Natural killer cell (primary cell): ENCODE measurements at regions not wholly inside any gene's neighbourhood (a gene's known extent, or its start where the extent isn't known, plus 50 kb on each side); places are given as distances from the start of the nearest gene placed in this dataset.

Experiments
- ATAC-seq, 3 donors: fragments of 150-1000 bp in 2 of 3; fragments of 200-7000 bp in 1 of 3; cut with Tn5 transposase; 1 replicate in 1 of 3; 2 replicates in 2 of 3; pipeline ENCODE4 v1.10.0; 2021; ENCODE audit warnings: mild to moderate bottlenecking in 2 of 3, moderate library complexity in 2 of 3
- DNase-seq, 2 donors: peaks; one replicate each; pipeline versions ENCODE4 v3.0.0 to v3.0.0-alpha.2; 2013 to 2021; ENCODE audit warnings: mixed read lengths in 1 of 2
- H3K27ac ChIP-seq: one replicate; pipeline ENCODE4 v1.5.1; 2013; ENCODE audit warnings: mild to moderate bottlenecking, low read length
- H3K27me3 ChIP-seq: one replicate; pipeline ENCODE4 v1.6.1; 2013; ENCODE audit warnings: low read length; ENCODE audit not compliant: control insufficient read depth, insufficient read depth
- H3K36me3 ChIP-seq: one replicate; pipeline ENCODE4 v1.6.1; 2013; ENCODE audit warnings: low read length; ENCODE audit not compliant: control insufficient read depth, insufficient read depth
- H3K4me1 ChIP-seq: one replicate; pipeline ENCODE4 v1.6.1; 2013; ENCODE audit warnings: low read length; ENCODE audit not compliant: control insufficient read depth, insufficient read depth
- H3K4me3 ChIP-seq: one replicate; pipeline ENCODE4 v1.5.1; 2013; ENCODE audit warnings: low read length
- H3K9me3 ChIP-seq: one replicate; pipeline ENCODE4 v1.6.1; 2013; ENCODE audit warnings: low read length; ENCODE audit not compliant: control insufficient read depth, insufficient read depth
- H3K27ac Mint-ChIP-seq, 2 donors: one replicate each; pipeline ENCODE4 v1.8.0; 2022; ENCODE audit warnings: mild to moderate bottlenecking in 2 of 2, mixed read lengths in 2 of 2, moderate library complexity in 1 of 2
- H3K27me3 Mint-ChIP-seq, 2 donors: one replicate each; pipeline ENCODE4 v1.8.0; 2022; ENCODE audit warnings: low read depth in 2 of 2, mixed read lengths in 2 of 2
- H3K36me3 Mint-ChIP-seq: one replicate; pipeline ENCODE4 v1.8.0; 2022; ENCODE audit warnings: mixed read lengths
- H3K4me1 Mint-ChIP-seq, 2 donors: one replicate each; pipeline ENCODE4 v1.8.0; 2022; ENCODE audit warnings: mixed read lengths in 2 of 2
- H3K4me3 Mint-ChIP-seq: one replicate; pipeline ENCODE4 v1.8.0; 2022; ENCODE audit warnings: mild to moderate bottlenecking, moderate library complexity, mixed read lengths
- H3K9me3 Mint-ChIP-seq, 2 donors: one replicate each; pipeline ENCODE4 v1.8.0; 2022; ENCODE audit warnings: mixed read lengths in 2 of 2
- WGBS: methylation state at CpG from one replicate; pipeline ENCODE4 v1.1.7; 2013; ENCODE audit warnings: missing lambda C conversion rate; ENCODE audit not compliant: insufficient coverage; 5-methylcytosine and 5-hydroxymethylcytosine counted together
- intact Hi-C: fragments of 100-400 bp; cut with micrococcal nuclease; formaldehyde crosslinking; loops from one replicate; pipeline ENCODE4 v1.14.2; 2022
- TF ChIP-seq, protein P1 (sequence below): fragments of 200-600 bp; IDR thresholded peaks from one replicate; pipeline ENCODE4 v1.8.0; 2022; ENCODE audit warnings: antibody characterized with exemption

DNA sequence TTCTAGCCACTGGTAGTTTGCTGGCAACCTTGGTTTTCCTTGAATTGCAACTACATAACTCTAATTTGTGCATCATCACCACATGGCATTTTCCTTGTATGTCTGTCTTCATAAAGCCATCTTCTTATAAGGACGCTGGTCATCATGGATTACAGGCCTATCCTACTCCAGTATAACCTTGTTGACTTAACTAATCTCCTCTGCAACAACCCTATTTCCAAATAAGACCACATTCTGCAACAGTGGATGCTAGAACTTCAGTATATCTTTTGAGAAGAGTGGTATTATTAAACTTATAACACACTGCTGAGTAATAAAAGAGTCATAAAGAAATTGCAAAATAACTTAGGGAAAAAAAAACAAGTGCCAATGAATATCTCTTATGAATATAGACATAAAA, 511.8 kb upstream of the FOXG1 start:
- DNase-seq = no peak
- H3K4me3 Mint-ChIP-seq = no peak overlapping the region
- intact Hi-C loops = no loop called here
- H3K9me3 Mint-ChIP-seq = peaks cover 7 to 9% of the 10 kb centered on the region in 2 donors
- TF ChIP-seq, protein P1, sequence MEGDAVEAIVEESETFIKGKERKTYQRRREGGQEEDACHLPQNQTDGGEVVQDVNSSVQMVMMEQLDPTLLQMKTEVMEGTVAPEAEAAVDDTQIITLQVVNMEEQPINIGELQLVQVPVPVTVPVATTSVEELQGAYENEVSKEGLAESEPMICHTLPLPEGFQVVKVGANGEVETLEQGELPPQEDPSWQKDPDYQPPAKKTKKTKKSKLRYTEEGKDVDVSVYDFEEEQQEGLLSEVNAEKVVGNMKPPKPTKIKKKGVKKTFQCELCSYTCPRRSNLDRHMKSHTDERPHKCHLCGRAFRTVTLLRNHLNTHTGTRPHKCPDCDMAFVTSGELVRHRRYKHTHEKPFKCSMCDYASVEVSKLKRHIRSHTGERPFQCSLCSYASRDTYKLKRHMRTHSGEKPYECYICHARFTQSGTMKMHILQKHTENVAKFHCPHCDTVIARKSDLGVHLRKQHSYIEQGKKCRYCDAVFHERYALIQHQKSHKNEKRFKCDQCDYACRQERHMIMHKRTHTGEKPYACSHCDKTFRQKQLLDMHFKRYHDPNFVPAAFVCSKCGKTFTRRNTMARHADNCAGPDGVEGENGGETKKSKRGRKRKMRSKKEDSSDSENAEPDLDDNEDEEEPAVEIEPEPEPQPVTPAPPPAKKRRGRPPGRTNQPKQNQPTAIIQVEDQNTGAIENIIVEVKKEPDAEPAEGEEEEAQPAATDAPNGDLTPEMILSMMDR = no peak
- H3K27me3 Mint-ChIP-seq = no peaks in the 10 kb centered on the region
- peaks cover 20% of the 10 kb centered on the region for H3K9me3 ChIP-seq
- no peaks in the 10 kb centered on the region for H3K4me1 Mint-ChIP-seq
- no peak overlapping the region for H3K4me3 ChIP-seq
- WGBS = 69% methylated on average over 1 of the region's 1 CpG
- no peaks in the 10 kb centered on the region for H3K36me3 ChIP-seq
- ATAC-seq = no peak
- H3K27ac Mint-ChIP-seq = no peak overlapping the region
- H3K27ac ChIP-seq = no peak overlapping the region
- no peaks in the 10 kb centered on the region for H3K36me3 Mint-ChIP-seq
- no peaks in the 10 kb centered on the region for H3K27me3 ChIP-seq
- H3K4me1 ChIP-seq = no peaks in the 10 kb centered on the region

DNA sequence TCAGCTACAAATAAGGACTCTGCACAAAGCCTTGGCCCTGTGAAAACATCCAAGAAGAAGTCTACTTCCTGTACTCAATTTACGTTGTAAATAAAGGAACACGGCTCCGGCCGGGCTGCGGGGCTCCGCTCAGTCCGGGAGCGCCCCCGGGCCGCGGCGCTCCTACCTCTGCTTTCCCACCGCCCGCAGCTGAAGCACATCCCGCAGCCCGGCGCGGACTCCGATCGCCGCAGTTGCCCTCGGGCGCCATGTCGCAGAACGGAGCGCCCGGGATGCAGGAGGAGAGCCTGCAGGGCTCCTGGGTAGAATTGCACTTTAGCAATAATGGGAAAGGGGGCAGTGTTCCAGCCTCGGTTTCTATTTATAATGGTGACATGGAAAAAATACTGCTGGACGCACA, 502.3 kb upstream of the FOXG1 start:
- no peaks in the 10 kb centered on the region for H3K4me1 Mint-ChIP-seq

DNA sequence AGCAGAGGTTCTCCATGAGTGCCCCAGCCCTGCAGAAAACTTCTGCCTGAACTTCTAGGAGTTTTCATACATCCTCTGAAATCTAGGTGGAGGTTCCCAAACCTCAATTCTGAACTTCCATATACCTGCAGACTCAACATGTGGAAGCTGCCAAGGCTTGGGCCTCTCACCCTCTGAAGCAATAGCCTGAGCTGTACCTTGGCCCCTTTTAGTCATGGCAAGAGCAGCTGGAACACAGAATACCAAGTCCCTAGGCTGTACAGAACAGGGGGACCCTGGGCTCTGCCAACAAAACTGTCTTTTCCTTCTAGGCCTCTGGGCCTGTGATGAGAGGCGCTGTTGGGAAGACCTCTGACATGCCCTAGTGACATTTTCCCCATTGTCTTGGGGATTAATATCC, 494.3 kb upstream of the FOXG1 start:
- H3K27ac Mint-ChIP-seq = no peak overlapping the region
- H3K36me3 ChIP-seq = no peaks in the 10 kb centered on the region
- H3K9me3 ChIP-seq = no peaks in the 10 kb centered on the region
- no peak overlapping the region for H3K27ac ChIP-seq
- no peaks in the 10 kb centered on the region for H3K4me1 ChIP-seq
- H3K9me3 Mint-ChIP-seq = peaks cover 10 to 16% of the 10 kb centered on the region in 2 donors
- no peaks in the 10 kb centered on the region for H3K27me3 Mint-ChIP-seq
- no peak overlapping the region for H3K4me3 ChIP-seq
- TF ChIP-seq, protein P1 = no peak
- H3K4me3 Mint-ChIP-seq = no peak overlapping the region
- H3K4me1 Mint-ChIP-seq = no peaks in the 10 kb centered on the region
- intact Hi-C loops = no loop called here
- no peak for DNase-seq
- ATAC-seq = no peak
- H3K27me3 ChIP-seq = no peaks in the 10 kb centered on the region
- WGBS = 84% methylated on average over 1 of the region's 1 CpG
- peaks cover 5% of the 10 kb centered on the region for H3K36me3 Mint-ChIP-seq

More for the DNA sequence above, 502.3 kb upstream of the FOXG1 start:
- no peaks in the 10 kb centered on the region for H3K36me3 ChIP-seq
- H3K4me3 ChIP-seq = no peak overlapping the region
- DNase-seq = no peak
- peaks cover 23% of the 10 kb centered on the region for H3K9me3 ChIP-seq
- H3K27ac Mint-ChIP-seq = no peak overlapping the region
- no peaks in the 10 kb centered on the region for H3K27me3 Mint-ChIP-seq
- whole genome bisulfite sequencing = 72% methylated on average over 29 of the region's 29 CpGs
- no peak overlapping the region for H3K27ac ChIP-seq
- no peaks in the 10 kb centered on the region for H3K4me1 ChIP-seq
- no peak overlapping the region for H3K4me3 Mint-ChIP-seq
- H3K36me3 Mint-ChIP-seq = peaks cover 5% of the 10 kb centered on the region
- peaks cover 15 to 27% of the 10 kb centered on the region in 2 donors for H3K9me3 Mint-ChIP-seq
- intact Hi-C loops = no loop called here
- no peak for ATAC-seq
- TF ChIP-seq, protein P1 = no peak
- H3K27me3 ChIP-seq = no peaks in the 10 kb centered on the region

DNA sequence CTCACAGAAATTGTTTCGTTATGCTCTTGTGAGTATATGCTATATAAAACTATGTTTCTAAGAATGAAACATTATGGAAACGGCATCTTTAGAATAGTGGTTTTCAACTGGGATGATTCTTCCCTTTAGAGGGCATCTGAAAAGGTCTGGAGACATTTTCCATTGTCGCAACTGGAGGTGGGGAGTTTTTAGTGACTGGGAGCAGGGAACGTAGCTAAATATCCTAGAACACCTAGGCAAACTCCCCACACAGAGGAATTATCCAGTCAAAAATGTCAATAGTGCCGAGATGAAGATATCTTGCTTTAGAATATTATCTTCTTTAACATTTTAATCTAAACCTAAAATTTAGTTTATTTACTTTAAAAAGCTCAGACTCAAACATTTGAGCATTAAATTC, 486.1 kb upstream of the FOXG1 start:
- 79% methylated on average over 2 of the region's 5 CpGs for WGBS

More for the DNA sequence above, 486.1 kb upstream of the FOXG1 start:
- Histone ChIP-seq H3K4me1 (no peaks in the 10 kb centered on the region), H3K27me3 (no peaks in the 10 kb centered on the region), H3K4me3 (no peak overlapping the region), H3K36me3 (no peaks in the 10 kb centered on the region), H3K9me3 (no peaks in the 10 kb centered on the region), H3K27ac (no peak overlapping the region)
- DNase-seq (no peak), ATAC-seq (no peak)
- Mint-ChIP-seq H3K27me3 (no peaks in the 10 kb centered on the region), H3K36me3 (no peaks in the 10 kb centered on the region), H3K4me1 (no peaks in the 10 kb centered on the region), H3K4me3 (no peak overlapping the region), H3K9me3 (peaks cover 5 to 10% of the 10 kb centered on the region in 2 donors), H3K27ac (no peak overlapping the region)
- intact Hi-C loops = no loop called here
- TF ChIP-seq, protein P1 = no peak
